Fibroblast of skin of left quadriceps (primary cell): ENCODE measurements at regions not wholly inside any gene's neighbourhood (a gene's known extent, or its start where the extent isn't known, plus 50 kb on each side); places are given as distances from the start of the nearest gene placed in this dataset.

Source experiments
- DNase-seq, 2 experiments: peaks; one replicate each; pipeline ENCODE4 v3.0.0-alpha.2; 2013; ENCODE audit warnings: low read depth in 2 of 2

DNA sequence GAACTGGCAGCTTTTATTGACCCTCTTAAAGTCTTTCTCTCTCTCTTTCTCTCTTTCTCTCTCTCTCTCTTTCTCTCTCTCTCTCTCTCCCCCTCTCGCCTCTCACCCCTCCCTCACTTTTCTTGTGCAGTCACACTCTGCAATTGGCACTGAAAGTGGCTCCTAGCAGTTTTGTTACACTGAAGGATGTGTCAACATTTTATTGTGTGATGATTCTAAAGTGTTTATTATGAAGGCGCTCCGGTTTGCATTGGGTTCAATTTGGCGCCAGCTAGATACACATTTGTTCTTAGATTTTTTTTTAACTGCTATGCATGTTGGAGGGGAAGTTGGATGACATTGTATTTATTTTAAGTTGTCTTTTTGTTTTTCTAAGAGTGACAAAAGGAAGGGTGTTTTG is 64.0 kb upstream of the CHRM3 start:
- DNase-seq = no peak

- no peak for DNase-seq
These were observed 64.5 kb upstream of the CHRM3 start for GRCh38 chr1:239321877-239322276.

DNA sequence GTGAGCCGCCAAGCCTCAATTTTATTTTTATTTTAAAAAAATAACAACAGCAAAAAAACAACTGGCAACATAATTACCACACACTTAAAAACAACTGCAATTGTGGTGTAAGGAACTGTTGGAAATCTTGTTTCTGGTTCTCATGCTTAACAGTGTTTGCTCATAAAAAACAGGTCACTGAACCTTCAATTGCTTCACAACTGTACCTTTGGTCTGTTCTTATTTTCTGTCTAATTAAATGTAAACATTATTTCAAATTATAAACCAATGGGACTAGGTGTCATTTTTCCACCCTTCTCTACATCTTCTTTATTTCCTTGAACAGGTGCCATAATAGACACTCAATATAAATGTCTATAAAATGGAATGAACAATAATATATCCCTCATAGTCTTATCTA is 68.4 kb upstream of the CHRM3 start:
- DNase-seq = no peak

DNA sequence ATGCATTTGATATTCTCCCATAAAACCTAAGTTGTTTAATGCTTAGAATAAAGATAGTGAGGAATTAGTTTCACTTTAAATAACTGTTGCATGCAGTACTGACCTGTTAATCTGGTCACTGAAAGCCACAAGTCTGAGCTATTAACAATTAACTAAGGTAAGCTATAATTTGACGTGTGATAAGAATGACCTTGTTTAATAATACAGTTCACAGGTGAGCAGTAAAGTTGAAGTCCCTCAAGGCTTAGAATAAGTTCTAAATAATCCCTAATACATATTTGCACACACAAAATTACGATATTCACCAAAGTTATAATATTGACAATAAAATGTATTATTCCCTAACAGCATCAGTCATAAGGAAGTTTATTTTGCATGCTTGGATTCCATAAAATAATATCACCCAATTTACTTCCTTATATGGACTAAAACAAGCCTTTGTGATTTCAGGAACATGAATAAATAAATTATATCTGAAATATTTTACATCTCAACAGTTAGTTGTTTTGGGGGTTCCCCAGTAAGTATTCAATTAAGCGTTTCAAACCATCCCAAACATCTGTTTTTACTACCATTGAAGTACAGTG is 70.6 kb upstream of the CHRM3 start:
- DNase-seq = no peak

DNA sequence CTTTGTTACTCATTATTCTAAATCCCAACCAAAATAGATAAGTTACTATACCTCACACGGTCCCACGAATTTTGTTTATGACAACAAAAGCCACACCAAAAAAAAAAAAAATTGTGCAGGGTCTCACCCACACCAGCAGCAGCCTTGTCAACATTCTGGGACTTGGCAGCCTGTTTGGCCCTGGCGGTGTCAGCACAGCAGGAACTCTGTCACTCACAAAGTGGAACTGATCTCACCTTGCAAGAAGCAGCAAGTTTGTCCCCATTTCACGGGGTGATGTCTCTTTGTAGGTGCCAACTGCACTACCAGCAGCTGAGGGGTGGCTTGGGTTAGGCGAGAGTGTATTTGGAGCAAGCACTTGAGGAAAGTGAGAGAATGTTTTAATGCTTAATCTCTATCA is 75.0 kb upstream of the CHRM3 start:
- DNase-seq = no peak

GRCh38 chr1:239308701-239309333 is 77.6 kb upstream of the CHRM3 start:
- DNase-seq = peak in 1 of 2 experiments; percentile 4

DNA sequence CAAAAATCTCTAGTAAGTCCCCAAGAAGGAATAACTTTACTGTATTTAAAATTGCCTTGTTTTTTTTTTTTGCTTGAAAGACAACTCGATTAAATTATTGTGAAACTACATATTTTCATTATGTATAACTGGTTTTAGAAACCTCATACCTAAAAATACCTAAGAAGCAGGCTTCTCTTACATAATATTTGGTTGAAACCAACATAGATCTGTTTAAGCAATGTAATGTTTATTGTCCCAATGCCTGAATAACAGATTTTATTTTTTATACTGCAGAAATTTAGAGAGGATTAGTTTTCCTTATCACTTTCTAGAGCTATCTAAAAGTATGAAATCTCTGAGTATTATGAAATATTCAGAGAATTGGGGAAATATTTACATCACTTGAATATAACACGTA is 78.5 kb upstream of the CHRM3 start:
- no peak for DNase-seq

DNA sequence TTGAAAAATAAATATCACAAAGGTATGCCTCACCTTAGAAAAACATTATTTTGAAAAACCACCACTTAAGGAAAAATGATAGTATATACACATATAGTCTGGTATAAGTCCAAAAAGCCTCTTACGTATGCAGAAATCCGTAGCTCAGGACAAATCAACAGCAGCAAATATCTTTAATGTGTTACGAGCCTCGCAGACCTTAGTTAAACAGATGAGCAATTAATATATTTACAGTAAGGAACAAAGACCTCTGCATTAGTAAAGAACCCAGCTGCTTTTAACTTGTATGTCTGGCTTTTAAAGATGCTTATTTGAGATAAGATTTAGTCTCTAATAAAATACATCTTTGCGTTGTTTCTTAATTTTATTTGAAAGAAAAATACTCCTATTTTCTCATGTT is 79.9 kb upstream of the CHRM3 start:
- DNase-seq = no peak

DNA sequence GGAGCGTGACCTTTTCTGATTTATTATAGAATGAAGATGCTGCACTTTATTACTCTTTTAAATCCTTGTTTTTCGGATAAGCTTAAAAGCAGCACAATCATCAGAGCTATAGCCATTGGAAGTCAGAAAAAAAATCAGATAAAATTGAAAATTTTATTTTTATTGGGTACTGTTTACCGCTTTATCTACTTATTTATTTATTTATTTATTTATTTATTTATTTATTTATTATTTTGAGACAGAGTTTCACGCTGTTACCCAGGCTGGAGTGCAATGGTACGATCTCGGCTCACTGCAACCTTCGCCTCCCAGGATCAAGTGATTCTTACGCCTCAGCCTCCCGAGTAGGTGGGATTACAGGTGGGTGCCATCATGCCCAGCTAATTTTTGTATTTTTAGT is 83.1 kb upstream of the CHRM3 start:
- DNase-seq = no peak

DNA sequence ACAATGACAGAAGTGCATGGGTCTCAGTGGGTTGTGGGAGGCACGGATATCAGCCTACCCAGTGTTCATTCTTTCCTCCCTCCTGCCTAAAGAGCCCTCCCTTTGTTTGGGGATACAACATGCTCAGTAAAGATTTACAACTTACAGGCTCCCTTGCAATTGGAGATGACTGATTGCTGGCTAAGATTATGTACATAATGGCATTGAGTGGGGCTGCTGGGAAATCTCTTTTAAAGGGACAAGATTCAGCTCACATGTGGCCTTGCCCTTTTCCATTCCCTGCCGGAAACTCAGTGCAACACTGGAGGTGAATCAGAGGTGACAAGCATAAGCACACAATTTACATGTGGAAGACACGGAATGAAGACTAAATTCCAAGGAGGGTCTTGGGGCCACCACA is 83.7 kb upstream of the CHRM3 start:
- no peak for DNase-seq

DNA sequence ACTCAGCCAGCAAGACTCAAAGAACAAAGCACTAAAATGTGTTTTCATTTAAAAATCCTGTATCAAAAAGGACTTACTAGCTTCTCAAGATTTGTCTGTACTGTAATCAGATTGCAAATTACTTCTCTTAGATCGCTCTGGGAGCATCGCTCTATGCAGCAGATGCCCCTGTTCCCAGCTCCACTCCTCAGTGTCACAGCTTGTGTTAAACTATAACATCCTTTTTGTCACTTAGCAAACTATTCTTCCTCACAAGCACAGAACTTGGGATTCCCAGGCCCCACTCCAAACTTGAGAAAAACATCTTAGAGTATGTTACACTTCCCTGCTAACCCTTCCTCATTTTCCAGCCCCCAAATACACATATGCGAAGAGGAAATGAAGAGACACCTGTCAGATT is 85.1 kb upstream of the CHRM3 start:
- DNase-seq = no peak

DNA sequence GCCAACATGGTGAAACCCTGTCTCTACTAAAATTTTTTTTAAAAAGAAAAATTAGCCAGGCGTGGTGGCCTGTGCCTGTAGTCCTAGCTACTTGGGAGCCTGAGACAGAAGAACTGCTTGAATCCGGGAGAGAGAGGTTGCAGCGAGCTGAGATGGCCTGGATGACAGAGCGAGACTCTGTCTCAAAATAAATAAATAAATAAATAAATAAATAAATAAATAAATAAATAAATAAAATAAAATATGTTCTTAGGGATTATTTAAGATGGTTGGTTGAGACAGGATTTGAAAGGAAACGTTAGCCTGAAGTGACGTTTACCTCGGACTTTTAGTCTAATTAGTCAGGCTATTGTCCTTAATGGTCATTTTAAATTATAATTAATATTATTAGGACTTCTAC is 88.5 kb upstream of the CHRM3 start:
- DNase-seq = no peak

GRCh38 chr1:239293350-239294110 is 92.8 kb upstream of the CHRM3 start:
- DNase-seq = no peak

- DNase-seq = peak; percentile 10 to 12
These were observed 97.4 kb upstream of the CHRM3 start for GRCh38 chr1:239288820-239289554.

DNA sequence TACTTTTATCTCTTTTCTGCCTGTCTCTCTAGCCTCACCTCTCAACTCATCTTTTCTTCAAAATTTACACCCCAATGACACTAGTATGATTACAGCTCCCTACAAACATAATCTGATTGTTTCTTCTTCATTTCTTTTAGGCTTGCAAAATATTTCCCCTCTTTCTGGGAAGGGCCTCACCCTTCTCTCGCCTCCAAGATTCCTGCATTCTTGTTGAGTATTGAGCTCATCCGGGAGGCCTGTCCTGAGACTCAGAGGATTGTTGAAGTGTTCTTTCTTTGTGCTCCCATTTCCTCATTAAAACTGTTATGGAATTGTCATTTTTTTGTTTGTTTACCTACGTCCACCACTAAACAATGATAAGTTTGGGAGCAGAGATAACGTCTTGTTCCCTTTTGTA is 99.1 kb upstream of the CHRM3 start:
- DNase-seq = no peak

DNA sequence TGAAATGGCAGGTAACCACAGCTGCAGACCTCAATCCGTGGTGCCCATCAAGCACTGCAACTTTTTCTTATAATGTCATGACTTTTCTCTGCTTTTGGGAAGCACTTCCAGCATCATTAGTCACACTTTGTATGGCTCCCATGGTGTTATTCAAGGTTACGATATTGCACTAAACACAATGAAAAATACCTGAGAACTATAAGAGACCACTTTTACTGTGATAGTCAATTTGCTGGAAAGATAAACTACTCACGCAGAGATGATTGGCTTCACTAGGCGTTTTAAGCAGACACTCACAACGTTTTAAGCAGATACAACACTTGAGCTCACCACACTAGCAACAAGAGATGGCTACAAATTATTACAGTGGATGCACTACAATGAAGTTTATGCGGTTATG is 103.2 kb upstream of the CHRM3 start:
- no peak for DNase-seq

- DNase-seq = no peak
These were observed 104.0 kb upstream of the CHRM3 start for GRCh38 chr1:239282411-239282810.

GRCh38 chr1:239276051-239276450 is 110.3 kb upstream of the CHRM3 start:
- DNase-seq = no peak

DNA sequence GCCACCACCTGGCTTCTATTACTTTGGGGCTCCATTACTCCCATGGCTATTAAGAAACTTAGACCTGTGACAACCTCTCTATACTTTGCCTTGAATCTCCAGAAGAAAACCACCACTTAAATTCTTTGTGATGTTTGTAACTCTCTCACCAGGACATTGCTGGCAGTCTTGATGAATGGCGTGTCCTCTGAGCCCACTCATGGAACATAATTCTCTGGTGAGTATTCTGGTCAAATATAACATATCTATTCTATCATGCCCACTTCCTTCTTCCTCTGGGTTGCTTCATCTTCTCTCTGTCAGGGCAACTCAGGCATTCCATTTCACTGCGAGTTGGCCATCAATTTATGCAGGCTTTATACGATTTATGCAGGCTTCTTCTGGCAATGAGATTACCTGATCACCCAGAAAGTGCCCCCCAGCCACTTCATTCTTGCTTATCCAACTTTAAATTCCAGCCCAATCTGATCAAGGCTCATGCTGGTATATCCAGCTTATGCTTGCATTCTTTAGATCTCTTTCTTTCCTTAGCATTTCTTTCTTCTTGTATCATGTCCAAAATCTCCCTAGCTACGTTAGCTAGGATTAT is 112.0 kb upstream of the CHRM3 start:
- DNase-seq = no peak

DNA sequence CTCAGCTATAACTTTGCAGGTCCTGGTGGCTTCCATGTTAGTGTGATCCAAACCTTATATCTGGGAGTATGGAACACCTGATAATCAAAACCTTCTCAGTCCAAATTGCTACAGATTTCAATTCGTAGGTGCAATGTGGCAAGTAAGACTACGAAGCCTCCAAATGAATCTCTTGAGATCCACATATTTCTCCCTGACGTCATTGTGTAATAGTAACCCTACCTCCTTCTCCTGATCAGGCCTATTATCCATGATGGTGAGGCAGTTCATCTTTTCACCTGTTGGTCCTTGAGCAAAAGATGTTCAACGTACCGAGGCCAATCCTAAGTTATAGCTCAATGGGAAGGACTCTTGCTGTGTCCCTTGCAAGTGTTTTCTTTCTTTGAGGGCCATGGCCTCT is 115.9 kb upstream of the CHRM3 start:
- DNase-seq = no peak

- no peak for DNase-seq
These were observed 116.7 kb upstream of the CHRM3 start for GRCh38 chr1:239269706-239270105.

DNA sequence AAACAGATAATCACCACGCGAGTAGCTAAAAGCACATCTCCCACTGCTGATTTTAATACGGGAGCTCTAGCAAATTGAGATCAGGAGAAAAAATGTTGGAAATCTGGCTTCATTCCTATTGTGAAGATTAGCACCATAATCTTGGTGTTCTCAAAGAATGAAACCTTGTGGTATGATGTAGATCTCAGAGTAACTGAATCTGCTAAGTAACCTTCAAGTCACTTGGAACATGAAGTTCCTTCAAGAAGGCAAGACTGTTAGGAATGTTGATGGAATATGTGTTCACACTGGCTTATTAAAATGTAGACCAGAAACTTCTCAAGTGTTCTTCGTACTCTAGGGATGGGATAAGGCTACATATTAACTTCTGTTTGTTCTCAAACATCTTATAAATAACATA is 117.4 kb upstream of the CHRM3 start:
- no peak for DNase-seq
